GM18909 (cell line): ENCODE measurements at regions not wholly inside any gene's neighbourhood (a gene's known extent, or its start where the extent isn't known, plus 50 kb on each side); places are given as distances from the start of the nearest gene placed in this dataset.

Source experiments
- ATAC-seq: cut with Tn5 transposase; IDR thresholded peaks from one replicate; pipeline ENCODE4 v1.9.1; 2021; ENCODE audit warnings: mild to moderate bottlenecking; ENCODE audit not compliant: unreplicated experiment, poor library complexity

DNA sequence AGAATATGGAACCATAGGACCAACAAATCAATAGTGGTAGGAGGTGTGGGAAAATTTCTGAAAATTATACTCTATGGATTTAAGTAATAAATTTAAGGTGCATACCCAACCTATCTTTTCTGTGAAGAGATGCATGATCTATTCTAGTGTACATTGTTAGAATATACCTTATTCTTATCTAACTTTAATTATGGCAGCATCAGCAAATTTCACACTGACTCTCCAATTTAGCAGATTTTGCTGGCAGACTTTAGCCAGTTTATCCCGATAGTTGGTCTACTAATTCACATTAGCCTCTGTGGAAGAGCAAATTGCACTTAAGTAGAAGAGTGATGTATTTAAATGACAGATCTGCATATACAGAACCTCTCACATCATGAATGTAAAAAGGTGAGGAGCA is 400.0 kb downstream of the PLA2G4A start:
- no peak for ATAC-seq

GRCh38 chr1:187229496-187229895 is 400.7 kb downstream of the PLA2G4A start:
- no peak for ATAC-seq

- ATAC-seq: no peak
Observed at GRCh38 chr1:187234706-187235105, 406.0 kb downstream of the PLA2G4A start.

- no peak for ATAC-seq
Observed at GRCh38 chr1:187236199-187236598, 407.4 kb downstream of the PLA2G4A start.

DNA sequence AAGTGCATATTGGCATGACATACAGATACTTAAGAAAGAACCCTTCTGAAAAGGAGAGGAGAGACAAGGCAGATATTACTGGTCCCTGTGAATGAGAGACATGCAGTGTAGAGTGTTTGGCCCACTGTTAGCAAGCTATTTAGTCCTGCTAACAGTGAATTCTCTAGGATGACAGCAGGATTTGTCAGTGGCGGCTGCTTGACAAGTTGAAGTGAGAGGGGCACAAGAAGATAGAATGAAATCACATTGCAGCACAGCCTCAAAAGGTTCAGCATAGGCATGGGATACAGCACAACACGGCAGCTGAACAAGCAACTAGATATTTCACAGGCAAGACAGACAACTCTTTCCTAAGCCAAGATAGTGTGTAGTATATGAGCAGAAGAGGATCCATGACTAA is 407.9 kb downstream of the PLA2G4A start:
- no peak for ATAC-seq

DNA sequence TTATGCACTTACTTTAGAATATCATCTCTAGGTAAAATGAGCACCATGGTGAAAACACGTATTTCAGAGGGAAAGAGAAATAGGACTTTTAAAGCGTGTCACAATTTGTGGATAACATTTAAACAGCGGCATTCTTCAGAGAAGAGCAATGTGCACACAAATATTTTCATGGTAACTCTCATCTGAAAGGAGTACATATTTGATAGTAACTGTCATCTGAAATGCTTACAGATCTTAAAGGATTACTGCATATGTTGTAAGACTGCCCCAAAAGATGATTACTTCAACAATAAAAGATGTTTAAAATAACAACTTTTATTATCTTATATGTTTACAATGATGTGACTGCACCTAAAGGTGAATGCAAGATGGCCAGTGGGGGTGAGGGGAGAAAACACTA is 408.8 kb downstream of the PLA2G4A start:
- no peak for ATAC-seq

DNA sequence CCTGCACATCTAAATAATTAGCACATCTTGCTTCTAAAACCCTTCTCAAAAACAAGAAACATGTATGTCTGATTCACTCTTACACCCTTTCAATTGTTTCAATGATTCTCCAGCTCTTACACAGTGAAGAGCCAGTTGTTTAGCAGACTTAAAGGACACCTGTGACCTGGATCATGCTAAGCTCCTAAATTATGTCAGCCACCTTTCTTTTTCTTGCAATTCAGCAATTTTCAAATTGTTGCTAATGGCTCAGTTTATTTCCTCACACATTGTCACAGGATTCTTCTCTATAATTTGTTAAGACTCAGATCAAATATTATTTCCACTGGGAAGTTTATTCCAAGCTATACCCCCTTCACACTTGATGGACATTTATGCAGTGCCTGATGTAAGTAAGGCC is 413.2 kb downstream of the PLA2G4A start:
- no peak for ATAC-seq

- no peak for ATAC-seq
Observed at GRCh38 chr1:187244623-187245022, 415.9 kb downstream of the PLA2G4A start.

GRCh38 chr1:187245201-187245600 is 416.5 kb downstream of the PLA2G4A start:
- ATAC-seq: no peak

GRCh38 chr1:187249196-187249595 is 420.4 kb downstream of the PLA2G4A start:
- no peak for ATAC-seq

DNA sequence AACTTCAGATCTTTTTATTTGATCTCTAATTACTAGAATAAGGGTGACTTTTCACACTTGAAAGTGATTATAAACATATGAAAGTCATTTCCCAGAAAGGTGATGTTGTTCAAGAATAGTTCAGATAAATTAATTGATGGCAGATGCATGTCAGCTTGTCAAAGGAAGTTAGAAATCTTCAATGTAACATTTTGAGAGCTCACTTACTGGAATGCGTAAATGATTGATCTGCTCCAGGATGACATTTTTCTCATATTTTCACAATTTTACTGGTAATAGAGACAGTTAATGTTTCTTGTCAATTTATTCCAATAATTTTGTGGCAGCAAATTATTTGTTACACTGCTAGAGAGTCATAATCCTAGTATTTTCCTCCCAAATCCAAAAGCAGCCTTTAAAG is 424.2 kb downstream of the PLA2G4A start:
- no peak for ATAC-seq

GRCh38 chr1:187257476-187257875 is 428.7 kb downstream of the PLA2G4A start:
- ATAC-seq: no peak

GRCh38 chr1:187261637-187262036 is 432.9 kb downstream of the PLA2G4A start:
- peak; percentile 41 for ATAC-seq

DNA sequence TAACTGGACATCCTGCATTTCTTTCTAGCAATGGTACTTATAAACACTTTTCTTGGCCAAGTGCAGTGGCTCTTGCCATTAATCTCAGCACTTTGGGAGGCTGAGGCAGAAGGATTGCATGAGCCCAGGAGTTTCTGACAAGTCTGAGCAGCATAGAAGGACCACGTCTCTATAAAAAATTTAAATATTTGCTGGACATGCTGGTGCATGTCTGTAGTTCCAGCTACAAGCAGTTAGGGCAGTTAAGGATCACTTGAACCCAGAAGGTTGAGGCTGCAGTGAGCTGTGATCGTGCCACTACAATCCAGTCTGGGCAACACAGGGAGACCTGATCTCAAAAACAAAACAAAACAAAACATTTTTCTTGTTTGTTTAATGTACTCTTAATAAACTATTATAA is 434.0 kb downstream of the PLA2G4A start:
- no peak for ATAC-seq

- ATAC-seq: no peak
Observed at GRCh38 chr1:187264995-187265602, 436.4 kb downstream of the PLA2G4A start.

DNA sequence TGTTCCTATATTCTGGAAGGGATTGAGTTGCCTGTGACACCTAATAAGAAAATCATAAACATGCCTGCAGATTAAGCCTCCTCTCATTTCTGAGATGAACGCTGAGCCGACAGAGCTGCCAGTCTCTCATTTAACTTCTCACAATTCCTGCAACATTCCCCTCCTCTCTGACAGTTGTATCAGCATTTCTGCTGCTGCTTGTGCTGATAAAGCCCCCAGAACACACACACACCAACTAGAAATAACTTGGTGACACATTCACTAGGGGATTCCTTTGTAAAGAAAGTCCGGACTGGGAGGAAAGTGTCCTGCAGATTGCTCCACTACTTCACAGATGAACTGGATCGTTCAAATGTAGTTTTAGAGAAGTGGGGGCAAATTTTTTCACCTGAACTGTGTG is 437.3 kb downstream of the PLA2G4A start:
- ATAC-seq: no peak

DNA sequence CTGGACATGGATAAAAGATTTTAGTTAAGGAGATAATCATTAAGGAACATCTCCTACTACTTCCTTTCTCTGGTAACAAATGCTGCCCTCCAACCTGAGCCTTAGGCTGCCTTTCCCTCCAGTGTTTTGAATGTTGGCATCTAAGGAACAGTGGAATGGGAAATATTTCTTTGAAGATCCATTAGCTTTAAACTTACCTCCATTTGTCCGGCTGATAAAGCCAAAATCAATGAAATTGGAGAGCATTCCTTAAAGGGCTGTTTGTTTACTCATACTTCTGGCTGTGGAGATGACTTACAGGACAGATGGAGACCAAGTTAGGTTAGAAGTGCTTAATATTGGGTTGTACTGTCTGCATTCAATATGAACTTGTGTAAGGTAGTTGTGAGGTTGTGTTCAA is 439.1 kb downstream of the PLA2G4A start:
- ATAC-seq: no peak

GRCh38 chr1:187270256-187270655 is 441.5 kb downstream of the PLA2G4A start:
- ATAC-seq: no peak

DNA sequence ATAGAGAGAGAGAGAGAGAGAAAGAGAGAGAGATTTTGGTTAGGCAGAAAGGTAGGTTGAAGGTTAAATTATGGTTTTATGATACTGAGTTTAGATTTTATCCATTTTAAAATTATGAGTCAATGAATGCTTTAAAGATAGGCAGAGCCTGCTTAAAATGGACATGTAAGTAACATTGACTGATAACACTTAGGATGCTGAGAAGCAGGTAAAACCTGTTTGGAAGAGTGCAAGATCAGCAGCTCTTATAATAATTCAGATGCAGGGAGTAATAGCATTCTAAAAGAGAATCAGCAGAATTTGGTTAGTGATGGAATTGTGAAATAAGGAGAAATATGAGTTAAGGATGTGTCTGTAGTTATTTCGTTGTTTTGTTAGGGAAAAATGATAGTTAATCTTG is 446.6 kb downstream of the PLA2G4A start:
- ATAC-seq: no peak

DNA sequence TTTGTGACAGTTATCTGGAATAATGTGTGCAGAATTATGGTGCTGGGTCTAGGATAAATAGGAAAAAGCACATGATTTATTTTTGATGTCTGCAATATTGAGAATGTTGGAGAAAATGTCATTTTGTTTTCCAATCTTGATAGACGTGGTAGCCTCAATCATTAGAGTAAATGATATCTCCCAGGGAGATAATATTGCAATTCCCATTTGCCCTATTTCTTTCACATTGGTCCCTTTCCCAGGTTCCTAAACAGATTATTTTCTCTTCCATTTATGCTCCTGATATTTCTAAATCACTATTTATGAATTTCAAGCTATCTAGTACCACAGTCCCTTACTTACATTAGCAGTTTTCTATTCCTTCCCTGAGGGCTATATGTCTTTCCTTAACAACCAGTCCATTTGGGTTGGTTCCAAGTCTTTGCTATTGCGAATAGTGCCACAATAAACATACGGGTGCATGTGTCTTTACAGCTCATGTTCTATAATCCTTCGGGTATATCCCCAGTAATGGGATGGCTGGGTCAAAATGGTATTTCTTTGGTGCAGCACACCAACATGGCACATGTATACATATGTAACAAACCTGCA is 447.3 kb downstream of the PLA2G4A start:
- no peak for ATAC-seq

DNA sequence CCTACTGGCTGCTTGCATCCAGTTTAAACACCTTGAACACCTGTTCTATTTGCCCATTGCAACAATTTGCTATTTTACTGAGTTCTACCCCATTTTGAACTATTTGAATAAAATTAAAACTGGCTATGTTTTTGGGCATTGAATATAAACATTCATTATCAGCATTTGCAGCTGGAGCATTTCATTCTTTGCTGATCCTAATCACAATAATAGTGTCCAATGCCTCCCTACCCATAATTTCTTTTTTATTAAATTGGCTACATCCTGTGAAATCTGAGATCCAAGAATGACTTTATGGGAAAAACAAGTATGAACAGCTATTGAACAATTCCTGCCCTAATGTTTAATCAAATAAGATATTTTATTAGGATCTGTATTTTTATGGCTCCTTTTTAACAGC is 447.9 kb downstream of the PLA2G4A start:
- ATAC-seq: no peak

- ATAC-seq: no peak
Observed at GRCh38 chr1:187280031-187280430, 451.3 kb downstream of the PLA2G4A start.
